Mesenchymal stem cell (in vitro differentiated cells and primary cell): ENCODE measurements at regions not wholly inside any gene's neighbourhood (a gene's known extent, or its start where the extent isn't known, plus 50 kb on each side); places are given as distances from the start of the nearest gene placed in this dataset.

Experiments
- DNase-seq: peaks from one replicate; pipeline ENCODE4 v3.0.0-alpha.2; 2013
- H2AFZ ChIP-seq: one replicate; pipeline ENCODE4 v1.6.1; 2013; ENCODE audit warnings: low read depth, mild to moderate bottlenecking, control low read depth, inconsistent platforms, low read length, moderate library complexity
- H2AK5ac ChIP-seq: 2 replicates; pipeline ENCODE4 v1.6.1; 2013; ENCODE audit warnings: low read length, moderate library complexity, mild to moderate bottlenecking, inconsistent platforms; ENCODE audit not compliant: severe bottlenecking
- H2BK120ac ChIP-seq: one replicate; pipeline ENCODE4 v1.6.1; 2013; ENCODE audit warnings: low read depth, mild to moderate bottlenecking, inconsistent platforms, low read length, moderate library complexity
- H2BK12ac ChIP-seq, 2 experiments: one replicate each; pipeline ENCODE4 v1.6.1; 2013; ENCODE audit warnings: inconsistent platforms in 2 of 2, low read length in 2 of 2, mild to moderate bottlenecking in 2 of 2, moderate library complexity in 2 of 2, control low read depth in 1 of 2
- H2BK15ac ChIP-seq: one replicate; pipeline ENCODE4 v1.6.1; 2013; ENCODE audit warnings: mild to moderate bottlenecking, low read depth, inconsistent platforms; ENCODE audit not compliant: poor library complexity, severe bottlenecking
- H2BK5ac ChIP-seq: 2 replicates; pipeline ENCODE4 v1.6.1; 2013; ENCODE audit warnings: low read depth, mild to moderate bottlenecking, low read length, control low read depth, inconsistent platforms; ENCODE audit not compliant: poor library complexity, severe bottlenecking
- H3K14ac ChIP-seq, 2 experiments: one replicate each; pipeline ENCODE4 v1.6.1; 2013; ENCODE audit warnings: inconsistent platforms in 2 of 2, low read length in 2 of 2, control low read depth in 1 of 2, mild to moderate bottlenecking in 1 of 2, moderate library complexity in 1 of 2
- H3K18ac ChIP-seq, 2 experiments: one replicate each; pipeline ENCODE4 v1.6.1; 2013; ENCODE audit warnings: inconsistent platforms in 2 of 2, low read length in 2 of 2, control low read depth in 1 of 2, low read depth in 1 of 2, mild to moderate bottlenecking in 1 of 2
- H3K23ac ChIP-seq, 2 experiments: one replicate each; pipeline ENCODE4 v1.6.1; 2013; ENCODE audit warnings: inconsistent platforms in 2 of 2, low read length in 2 of 2, mild to moderate bottlenecking in 2 of 2, moderate library complexity in 2 of 2, control low read depth in 1 of 2
- H3K27ac ChIP-seq: 2 replicates; pipeline ENCODE4 v1.5.1; 2013; ENCODE audit warnings: mild to moderate bottlenecking, moderate library complexity, low read length, control low read depth, inconsistent platforms; ENCODE audit not compliant: poor library complexity, severe bottlenecking
- H3K27me3 ChIP-seq, 2 experiments: 2 replicates each; pipeline versions ENCODE4 v1.6.1 to v1.7.0; 2013; ENCODE audit warnings: low read length in 2 of 2, mild to moderate bottlenecking in 2 of 2, moderate library complexity in 2 of 2, control low read depth in 1 of 2, inconsistent platforms in 1 of 2; ENCODE audit not compliant: control insufficient read depth in 1 of 2, insufficient read depth in 1 of 2
- H3K36me3 ChIP-seq, 2 experiments: 2 replicates each; pipeline versions ENCODE4 v1.6.1 to v1.7.0; 2013; ENCODE audit warnings: low read length in 2 of 2, control low read depth in 1 of 2, inconsistent platforms in 1 of 2, low read depth in 1 of 2, mild to moderate bottlenecking in 1 of 2; ENCODE audit not compliant: insufficient read depth in 2 of 2, control insufficient read depth in 1 of 2
- H3K4ac ChIP-seq, 2 experiments: one replicate each; pipeline ENCODE4 v1.6.1; 2013; ENCODE audit warnings: inconsistent platforms in 2 of 2, low read length in 2 of 2, mild to moderate bottlenecking in 2 of 2, moderate library complexity in 2 of 2, control low read depth in 1 of 2, low read depth in 1 of 2
- H3K4me1 ChIP-seq: 2 replicates; pipeline ENCODE4 v1.6.1; 2013; ENCODE audit warnings: low read depth, low read length, control low read depth; ENCODE audit not compliant: control insufficient read depth, insufficient read depth
- H3K4me2 ChIP-seq: 2 replicates; pipeline ENCODE4 v1.6.1; 2013; ENCODE audit warnings: low read length, mild to moderate bottlenecking, inconsistent platforms; ENCODE audit not compliant: poor library complexity, severe bottlenecking
- H3K4me3 ChIP-seq, 2 experiments: 2 replicates each; pipeline versions ENCODE4 v1.5.1 to v1.7.0; 2013; ENCODE audit warnings: low read length in 2 of 2, mild to moderate bottlenecking in 2 of 2, control low read depth in 1 of 2, low read depth in 1 of 2; ENCODE audit not compliant: insufficient read depth in 1 of 2
- H3K79me1 ChIP-seq: replicated peaks from 2 replicates; pipeline ENCODE4 v1.6.1; 2013; ENCODE audit warnings: mild to moderate bottlenecking, control low read depth, low read length, inconsistent platforms; ENCODE audit not compliant: poor library complexity, severe bottlenecking
- H3K9ac ChIP-seq: 2 replicates; pipeline ENCODE4 v1.7.0; 2013; ENCODE audit warnings: mild to moderate bottlenecking, low read length, moderate library complexity
- H3K9me3 ChIP-seq: 2 replicates; pipeline ENCODE4 v1.7.0; 2013; ENCODE audit warnings: mild to moderate bottlenecking, low read length; ENCODE audit not compliant: control insufficient read depth
- H4K8ac ChIP-seq: one replicate; pipeline ENCODE4 v1.6.1; 2013; ENCODE audit warnings: inconsistent platforms, mild to moderate bottlenecking, low read length, moderate library complexity
- H4K91ac ChIP-seq: one replicate; pipeline ENCODE4 v1.6.1; 2013; ENCODE audit warnings: mild to moderate bottlenecking, low read length, inconsistent platforms
- WGBS: methylation state at CpG from one replicate; pipeline ENCODE4 v1.1.7; 2013; ENCODE audit warnings: mixed read lengths; 5-methylcytosine and 5-hydroxymethylcytosine counted together

GRCh38 chr13:27713767-27714166 is 78.5 kb upstream of the GSX1 start:
- WGBS, result 92% methylated on average over 2 of the region's 4 CpGs

GRCh38 chr13:27721681-27722080 is 70.6 kb upstream of the GSX1 start:
- no peak overlapping the region for H3K4me3 ChIP-seq
- WGBS, result 66% methylated on average over 2 of the region's 2 CpGs
- no peak overlapping the region for H4K8ac ChIP-seq
- H3K4me2 ChIP-seq, result no peak overlapping the region
- DNase-seq, result no peak
- H2BK5ac ChIP-seq, result no peak overlapping the region
- H2AFZ ChIP-seq, result no peak overlapping the region
- no peaks in the 10 kb centered on the region for H3K79me1 ChIP-seq
- no peak overlapping the region for H2BK15ac ChIP-seq
- no peak overlapping the region for H3K4ac ChIP-seq
- H2AK5ac ChIP-seq, result no peak overlapping the region
- H3K9ac ChIP-seq, result no peak overlapping the region
- H4K91ac ChIP-seq, result no peak overlapping the region
- H3K27ac ChIP-seq, result no peak overlapping the region
- peaks cover 15 to 31% of the 10 kb centered on the region in 2 experiments for H3K27me3 ChIP-seq
- no peak overlapping the region for H3K14ac ChIP-seq
- H2BK12ac ChIP-seq, result no peak overlapping the region
- H3K18ac ChIP-seq, result no peak overlapping the region
- H2BK120ac ChIP-seq, result no peak overlapping the region
- H3K23ac ChIP-seq, result peak overlapping the region in 1 of 2 experiments; percentile 60
- H3K36me3 ChIP-seq, result no peaks in the 10 kb centered on the region
- H3K4me1 ChIP-seq, result peaks cover 2% of the 10 kb centered on the region
- H3K9me3 ChIP-seq, result no peaks in the 10 kb centered on the region

More at GRCh38 chr13:27713767-27714166, 78.5 kb upstream of the GSX1 start:
- DNase-seq, result no peak
- Histone ChIP-seq H3K14ac (no peak overlapping the region), H3K23ac (no peak overlapping the region), H3K36me3 (no peaks in the 10 kb centered on the region), H3K79me1 (no peaks in the 10 kb centered on the region), H2AK5ac (no peak overlapping the region), H2BK120ac (no peak overlapping the region), H3K4ac (no peak overlapping the region), H4K8ac (no peak overlapping the region), H3K18ac (no peak overlapping the region), H3K27ac (no peak overlapping the region), H4K91ac (no peak overlapping the region), H3K9ac (no peak overlapping the region), H3K27me3 (peaks cover 3 to 13% of the 10 kb centered on the region in 2 experiments), H2AFZ (no peak overlapping the region), H3K4me2 (no peak overlapping the region), H3K4me3 (no peak overlapping the region), H2BK12ac (no peak overlapping the region), H3K9me3 (peaks cover 4% of the 10 kb centered on the region), H2BK5ac (no peak overlapping the region), H3K4me1 (no peaks in the 10 kb centered on the region), H2BK15ac (no peak overlapping the region)

GRCh38 chr13:27728271-27728670 is 64.0 kb upstream of the GSX1 start:
- no peak overlapping the region for H2AK5ac ChIP-seq
- no peaks in the 10 kb centered on the region for H3K4me1 ChIP-seq
- no peak overlapping the region for H3K23ac ChIP-seq
- H3K9me3 ChIP-seq, result no peaks in the 10 kb centered on the region
- DNase-seq, result no peak
- no peak overlapping the region for H2BK15ac ChIP-seq
- no peak overlapping the region for H4K8ac ChIP-seq
- no peak overlapping the region for H2BK5ac ChIP-seq
- no peak overlapping the region for H3K27ac ChIP-seq
- H3K14ac ChIP-seq, result no peak overlapping the region
- H3K4ac ChIP-seq, result no peak overlapping the region
- H3K36me3 ChIP-seq, result no peaks in the 10 kb centered on the region
- H2AFZ ChIP-seq, result no peak overlapping the region
- H3K27me3 ChIP-seq, result peaks cover 18 to 29% of the 10 kb centered on the region in 2 experiments
- H2BK120ac ChIP-seq, result no peak overlapping the region
- 65% methylated on average over 6 of the region's 6 CpGs for WGBS
- no peaks in the 10 kb centered on the region for H3K79me1 ChIP-seq
- no peak overlapping the region for H3K4me3 ChIP-seq
- H3K9ac ChIP-seq, result no peak overlapping the region
- no peak overlapping the region for H3K18ac ChIP-seq
- no peak overlapping the region for H4K91ac ChIP-seq
- no peak overlapping the region for H2BK12ac ChIP-seq
- H3K4me2 ChIP-seq, result no peak overlapping the region

- Histone ChIP-seq H3K4me3 (no peak overlapping the region), H3K9ac (no peak overlapping the region), H4K8ac (no peak overlapping the region), H3K4me2 (no peak overlapping the region), H3K4me1 (no peaks in the 10 kb centered on the region), H2BK120ac (no peak overlapping the region), H3K9me3 (no peaks in the 10 kb centered on the region), H3K4ac (no peak overlapping the region), H3K18ac (no peak overlapping the region), H2AFZ (no peak overlapping the region), H3K79me1 (no peaks in the 10 kb centered on the region), H3K27ac (no peak overlapping the region), H2AK5ac (no peak overlapping the region), H3K27me3 (peaks cover 11 to 24% of the 10 kb centered on the region in 2 experiments), H2BK12ac (no peak overlapping the region), H2BK5ac (no peak overlapping the region), H3K36me3 (no peaks in the 10 kb centered on the region), H3K14ac (no peak overlapping the region), H3K23ac (no peak overlapping the region), H2BK15ac (no peak overlapping the region), H4K91ac (no peak overlapping the region)
- 73% methylated on average over 6 of the region's 6 CpGs for WGBS
- DNase-seq, result no peak
These were observed 62.1 kb upstream of the GSX1 start for GRCh38 chr13:27730191-27730590.
